H1 (cell line): ENCODE measurements at regions not wholly inside any gene's neighbourhood (a gene's known extent, or its start where the extent isn't known, plus 50 kb on each side); places are given as distances from the start of the nearest gene placed in this dataset.

Experiments used
- CTCF ChIA-PET: fragments of 300-600 bp; sonication (Branson Sonifier 250); formaldehyde crosslinking; loops from one replicate; lab custom pipeline; 2021; ENCODE audit not compliant: partially characterized antibody; lab: Charles Lee
- POLR2A ChIA-PET: fragments of 300-600 bp; sonication (Branson Sonifier 250); formaldehyde crosslinking; loops from one replicate; lab custom pipeline; 2021; ENCODE audit warnings: inconsistent platforms; ENCODE audit not compliant: partially characterized antibody; lab: Charles Lee
- DNase-seq, 2 experiments: peaks; one replicate each; pipeline versions ENCODE4 v3.0.0 to v3.0.0-alpha.2; 2010 to 2022; ENCODE audit warnings: low spot score in 2 of 2, low read depth in 1 of 2, mixed read lengths in 1 of 2
- FAIRE-seq: peaks from 2 replicates; lab custom pipeline; 2011; peaks lifted over from hg19 to GRCh38; lab: Jason Lieb, UNC
- H2AFZ ChIP-seq: 2 replicates; pipeline ENCODE4 v1.8.1; 2012; ENCODE audit warnings: low read length, inconsistent platforms
- H2AK5ac ChIP-seq: 2 replicates; pipeline ENCODE4 v1.6.1; 2013; ENCODE audit warnings: low read depth, low read length
- H2BK120ac ChIP-seq: replicated peaks from 2 replicates; pipeline ENCODE3; 2013; ENCODE audit warnings: low read depth, low read length, inconsistent platforms
- H2BK12ac ChIP-seq: 2 replicates; pipeline ENCODE4 v1.6.1; 2013; ENCODE audit warnings: low read depth, low read length
- H2BK15ac ChIP-seq: 2 replicates; pipeline ENCODE4 v1.6.1; 2013; ENCODE audit warnings: low read length
- H2BK20ac ChIP-seq: 2 replicates; pipeline ENCODE4 v1.6.1; 2013; ENCODE audit warnings: low read length
- H2BK5ac ChIP-seq: 2 replicates; pipeline ENCODE4 v1.6.1; 2013; ENCODE audit warnings: low read depth, low read length
- H3K14ac ChIP-seq: 2 replicates; pipeline ENCODE4 v1.6.1; 2013; ENCODE audit warnings: inconsistent platforms; ENCODE audit not compliant: insufficient read length
- H3K18ac ChIP-seq: 2 replicates; pipeline ENCODE4 v1.6.1; 2013; ENCODE audit warnings: low read length; ENCODE audit errors: extremely low read depth
- H3K23ac ChIP-seq: 2 replicates; pipeline ENCODE4 v1.6.1; 2013; ENCODE audit warnings: inconsistent platforms; ENCODE audit not compliant: insufficient read length
- H3K23me2 ChIP-seq: 2 replicates; pipeline ENCODE4 v1.6.1; 2013; ENCODE audit warnings: low read depth, low read length
- H3K27ac ChIP-seq: 2 replicates; pipeline ENCODE4 v1.6.1; 2011; ENCODE audit warnings: low read depth, low read length, inconsistent platforms
- H3K27me3 ChIP-seq, 4 experiments: replicated peaks in 1 of 4; 1 replicate in 1 of 4; 2 replicates in 3 of 4; pipeline versions ENCODE4 v1.6.1 to v1.8.1; 2011 to 2013; ENCODE audit warnings: low read length in 3 of 4, mild to moderate bottlenecking in 3 of 4, inconsistent platforms in 2 of 4, mixed read lengths in 2 of 4, moderate library complexity in 1 of 4; ENCODE audit not compliant: control insufficient read depth in 3 of 4, insufficient read depth in 3 of 4; ENCODE audit errors: extremely low read depth in 1 of 4
- H3K36me3 ChIP-seq, 4 experiments: 2 replicates each; pipeline versions ENCODE4 v1.6.1 to v1.8.1; 2011 to 2013; ENCODE audit warnings: mild to moderate bottlenecking in 4 of 4, low read length in 3 of 4, moderate library complexity in 2 of 4, control low read depth in 1 of 4, inconsistent platforms in 1 of 4; ENCODE audit not compliant: insufficient read depth in 4 of 4, control insufficient read depth in 2 of 4
- H3K4ac ChIP-seq: replicated peaks from 2 replicates; pipeline ENCODE3; 2013; ENCODE audit warnings: low read length, low read depth, mixed read lengths, inconsistent platforms; ENCODE audit not compliant: insufficient read length
- H3K4me1 ChIP-seq, 4 experiments: replicated peaks in 1 of 4; 1 replicate in 1 of 4; 2 replicates in 3 of 4; pipeline versions ENCODE4 v1.6.1 to v1.8.1; 2011 to 2013; ENCODE audit warnings: low read length in 3 of 4, inconsistent platforms in 2 of 4, mixed read lengths in 1 of 4; ENCODE audit not compliant: insufficient read depth in 4 of 4, control insufficient read depth in 3 of 4
- H3K4me2 ChIP-seq, 2 experiments: 2 replicates each; pipeline versions ENCODE4 v1.6.1 to v1.8.1; 2011 to 2013; ENCODE audit warnings: low read depth in 2 of 2, low read length in 2 of 2, control low read depth in 1 of 2, inconsistent platforms in 1 of 2, mild to moderate bottlenecking in 1 of 2; ENCODE audit not compliant: insufficient read depth in 1 of 2
- H3K4me3 ChIP-seq, 4 experiments: fragments of 200-600, 300-600 bp in 1 of 4; sonication (generic), shearing (Covaris generic), sonication (Bioruptor Twin) in 1 of 4; 2 replicates each; pipeline versions ENCODE4 v1.5.1 to v1.8.1; 2011 to 2016; ENCODE audit warnings: low read length in 4 of 4, low read depth in 3 of 4, control low read depth in 2 of 4, inconsistent platforms in 2 of 4, mild to moderate bottlenecking in 2 of 4, mixed read lengths in 1 of 4, moderate library complexity in 1 of 4; ENCODE audit not compliant: insufficient read depth in 2 of 4; ENCODE audit errors: extremely low read depth in 1 of 4
- H3K56ac ChIP-seq: replicated peaks from 2 replicates; pipeline ENCODE3; 2013; ENCODE audit warnings: low read depth, mild to moderate bottlenecking, mixed read lengths, low read length, inconsistent platforms; ENCODE audit not compliant: insufficient read length
- H3K79me1 ChIP-seq: 2 replicates; pipeline ENCODE4 v1.6.1; 2013; ENCODE audit warnings: low read depth, low read length, control low read depth
- H3K79me2 ChIP-seq, 2 experiments: 2 replicates each; pipeline versions ENCODE4 v1.6.1 to v1.8.1; 2012 to 2013; ENCODE audit warnings: low read length in 2 of 2, mild to moderate bottlenecking in 2 of 2, inconsistent platforms in 1 of 2; ENCODE audit not compliant: insufficient read depth in 2 of 2, control insufficient read depth in 1 of 2
- H3K9ac ChIP-seq, 4 experiments: replicated peaks in 1 of 4; 1 replicate in 1 of 4; 2 replicates in 3 of 4; pipeline versions ENCODE4 v1.6.1 to v1.8.1; 2011 to 2013; ENCODE audit warnings: low read depth in 3 of 4, low read length in 3 of 4, control low read depth in 2 of 4, mild to moderate bottlenecking in 2 of 4, moderate library complexity in 2 of 4, inconsistent platforms in 1 of 4; ENCODE audit errors: extremely low read depth in 1 of 4
- H3K9me3 ChIP-seq, 2 experiments: 2 replicates each; pipeline versions ENCODE4 v1.6.1 to v1.8.1; 2012 to 2013; ENCODE audit warnings: mild to moderate bottlenecking in 2 of 2, moderate library complexity in 2 of 2, control low read depth in 1 of 2, inconsistent platforms in 1 of 2, low read depth in 1 of 2, low read length in 1 of 2, mixed read lengths in 1 of 2; ENCODE audit not compliant: insufficient read depth in 2 of 2
- H4K20me1 ChIP-seq, 2 experiments: replicated peaks in 1 of 2; 2 replicates each; pipeline versions ENCODE3 to v1.8.1; 2011 to 2013; ENCODE audit warnings: inconsistent platforms in 2 of 2, low read length in 2 of 2, mild to moderate bottlenecking in 1 of 2; ENCODE audit not compliant: insufficient read depth in 2 of 2, control insufficient read depth in 1 of 2
- H4K5ac ChIP-seq: 2 replicates; pipeline ENCODE4 v1.6.1; 2013; ENCODE audit warnings: low read length, low read depth, mixed read lengths, inconsistent platforms; ENCODE audit not compliant: insufficient read length
- H4K8ac ChIP-seq: 2 replicates; pipeline ENCODE4 v1.8.0; 2013; ENCODE audit warnings: mild to moderate bottlenecking, moderate library complexity, low read length, inconsistent platforms; ENCODE audit not compliant: insufficient read depth; ENCODE audit errors: extremely low read depth
- H4K91ac ChIP-seq: replicated peaks from 2 replicates; pipeline ENCODE3; 2013; ENCODE audit warnings: low read length, mixed read lengths, inconsistent platforms; ENCODE audit not compliant: insufficient read length
- CHD1 ChIP-seq: IDR thresholded peaks from 2 replicates; pipeline ENCODE4 v1.6.1; 2012; ENCODE audit warnings: low read depth, low read length, improper control_type of control experiment
- CHD2 ChIP-seq: IDR thresholded peaks from 2 replicates; pipeline ENCODE4 v1.6.1; 2012; ENCODE audit warnings: low read length, improper control_type of control experiment
- CTBP2 ChIP-seq: IDR thresholded peaks from 2 replicates; pipeline ENCODE4 v1.7.0; 2011; ENCODE audit warnings: borderline replicate concordance, mild to moderate bottlenecking, moderate library complexity, mixed read lengths, low read length; ENCODE audit not compliant: insufficient read depth, insufficient read length
- GABPA ChIP-seq: IDR thresholded peaks from 2 replicates; pipeline ENCODE4 v1.6.1; 2011; ENCODE audit warnings: mild to moderate bottlenecking, low read length, moderate library complexity, borderline replicate concordance; ENCODE audit not compliant: insufficient read depth
- MAX ChIP-seq: IDR thresholded peaks from 2 replicates; pipeline ENCODE4 v1.6.1; 2012; ENCODE audit warnings: inconsistent platforms
- RFX5 ChIP-seq: IDR thresholded peaks from 2 replicates; pipeline ENCODE4 v1.6.1; 2011; ENCODE audit warnings: low read depth, low read length, improper control_type of control experiment, borderline replicate concordance
- SP1 ChIP-seq: IDR thresholded peaks from 2 replicates; pipeline ENCODE4 v1.6.1; 2011; ENCODE audit warnings: low read depth, low read length
- SP2 ChIP-seq: IDR thresholded peaks from 2 replicates; pipeline ENCODE4 v1.6.1; 2012; ENCODE audit warnings: mild to moderate bottlenecking, low read length, inconsistent platforms
- TAF1 ChIP-seq: IDR thresholded peaks from 2 replicates; pipeline ENCODE4 v1.6.1; 2011; ENCODE audit warnings: mild to moderate bottlenecking, low read depth, low read length
- TAF7 ChIP-seq: optimal IDR thresholded peaks from 2 replicates; pipeline ENCODE3; 2011; ENCODE audit warnings: low read depth, mild to moderate bottlenecking, inconsistent platforms, low read length, moderate library complexity, borderline replicate concordance
- TCF12 ChIP-seq: IDR thresholded peaks from 2 replicates; pipeline ENCODE4 v1.6.1; 2011; ENCODE audit warnings: low read depth, mild to moderate bottlenecking, low read length

GRCh38 chr3:110311541-110311940, 760.1 kb upstream of the NECTIN3 start:
- no peaks in the 10 kb centered on the region for H3K79me2 ChIP-seq
- ChIA-PET POLR2A (no interaction called here), CTCF (interaction anchor here (1.0 kb wide), 1 partner anchor 12 kb away, joined by 3 read pairs; no protein-coding TSS in a partner anchor)
- no peak overlapping the region for H2AFZ ChIP-seq
- TF ChIP-seq RFX5 (no peak), CTBP2 (no peak), CHD1 (no peak), CHD2 (no peak), SP1 (no peak), TCF12 (no peak), GABPA (no peak), TAF1 (no peak), TAF7 (no peak), MAX (no peak), SP2 (no peak)
- no peak overlapping the region for H3K4ac ChIP-seq
- no peak overlapping the region for H2BK15ac ChIP-seq
- H3K56ac ChIP-seq, result no peak overlapping the region
- no peak overlapping the region for H2BK20ac ChIP-seq
- H3K4me3 ChIP-seq, result no peak overlapping the region
- no peak for DNase-seq
- no peaks in the 10 kb centered on the region for H3K36me3 ChIP-seq
- no peaks in the 10 kb centered on the region for H3K27me3 ChIP-seq
- no peak overlapping the region for H3K27ac ChIP-seq
- no peak overlapping the region for H2AK5ac ChIP-seq
- no peak overlapping the region for H3K9ac ChIP-seq
- H4K91ac ChIP-seq, result no peak overlapping the region
- peaks cover 0 to 2% (median 0%) of the 10 kb centered on the region in 4 experiments; a peak in 1 of 7 replicates for H3K4me1 ChIP-seq
- H2BK5ac ChIP-seq, result no peak overlapping the region
- H4K20me1 ChIP-seq, result no peaks in the 10 kb centered on the region
- H3K23me2 ChIP-seq, result no peaks in the 10 kb centered on the region
- no peak for FAIRE-seq
- H3K23ac ChIP-seq, result no peak overlapping the region
- no peak overlapping the region for H4K5ac ChIP-seq
- H2BK120ac ChIP-seq, result no peak overlapping the region
- no peak overlapping the region for H4K8ac ChIP-seq
- no peaks in the 10 kb centered on the region for H3K79me1 ChIP-seq
- H3K9me3 ChIP-seq, result no peaks in the 10 kb centered on the region
- H3K18ac ChIP-seq, result no peak overlapping the region
- no peak overlapping the region for H3K4me2 ChIP-seq
- H3K14ac ChIP-seq, result no peak overlapping the region
- H2BK12ac ChIP-seq, result no peak overlapping the region
